ENCODE measurements at regions not wholly inside any gene's neighbourhood (a gene's known extent, or its start where the extent isn't known, plus 50 kb on each side); places are given as distances from the start of the nearest gene placed in this dataset.

DNA sequence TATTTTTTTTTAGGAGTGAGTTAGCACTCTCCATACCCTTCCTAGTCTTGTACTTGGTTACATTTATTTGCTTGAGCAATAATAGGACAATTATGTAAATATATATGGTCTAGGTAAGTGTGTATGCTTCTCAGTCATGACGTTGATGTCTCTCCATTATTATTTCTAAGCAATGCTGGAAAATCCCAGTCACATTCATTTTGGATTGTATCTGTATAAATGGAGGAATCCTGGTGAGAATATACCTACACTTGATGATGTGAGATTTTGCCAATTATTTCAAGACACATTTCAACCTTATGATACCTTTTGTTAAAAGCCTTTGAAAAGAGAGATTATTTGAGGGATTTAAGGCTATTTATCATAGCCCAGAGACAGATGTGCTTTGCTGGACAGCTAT, 2244.5 kb upstream of the WWC1 start:
- TF ChIP-seq, protein P1, sequence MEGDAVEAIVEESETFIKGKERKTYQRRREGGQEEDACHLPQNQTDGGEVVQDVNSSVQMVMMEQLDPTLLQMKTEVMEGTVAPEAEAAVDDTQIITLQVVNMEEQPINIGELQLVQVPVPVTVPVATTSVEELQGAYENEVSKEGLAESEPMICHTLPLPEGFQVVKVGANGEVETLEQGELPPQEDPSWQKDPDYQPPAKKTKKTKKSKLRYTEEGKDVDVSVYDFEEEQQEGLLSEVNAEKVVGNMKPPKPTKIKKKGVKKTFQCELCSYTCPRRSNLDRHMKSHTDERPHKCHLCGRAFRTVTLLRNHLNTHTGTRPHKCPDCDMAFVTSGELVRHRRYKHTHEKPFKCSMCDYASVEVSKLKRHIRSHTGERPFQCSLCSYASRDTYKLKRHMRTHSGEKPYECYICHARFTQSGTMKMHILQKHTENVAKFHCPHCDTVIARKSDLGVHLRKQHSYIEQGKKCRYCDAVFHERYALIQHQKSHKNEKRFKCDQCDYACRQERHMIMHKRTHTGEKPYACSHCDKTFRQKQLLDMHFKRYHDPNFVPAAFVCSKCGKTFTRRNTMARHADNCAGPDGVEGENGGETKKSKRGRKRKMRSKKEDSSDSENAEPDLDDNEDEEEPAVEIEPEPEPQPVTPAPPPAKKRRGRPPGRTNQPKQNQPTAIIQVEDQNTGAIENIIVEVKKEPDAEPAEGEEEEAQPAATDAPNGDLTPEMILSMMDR (IDR thresholded peaks at IDR 0.05; ENCODE audit: low read length): no peak
- TF ChIP-seq EZH2 (IDR thresholded peaks at IDR 0.05; ENCODE audit: borderline replicate concordance, low read length): no peak
